Mesendoderm (in vitro differentiated cells): ENCODE measurements at regions not wholly inside any gene's neighbourhood (a gene's known extent, or its start where the extent isn't known, plus 50 kb on each side); places are given as distances from the start of the nearest gene placed in this dataset.

Source experiments
- DNase-seq: peaks from one replicate; pipeline ENCODE4 v3.0.0; 2013
- H2AK5ac ChIP-seq: 2 replicates; pipeline ENCODE4 v1.6.1; 2013; ENCODE audit warnings: low read length, inconsistent platforms
- H2BK120ac ChIP-seq: 2 replicates; pipeline ENCODE4 v1.6.1; 2013; ENCODE audit warnings: low read depth, mild to moderate bottlenecking, low read length, moderate library complexity, mixed read lengths
- H2BK15ac ChIP-seq: replicated peaks from 2 replicates; pipeline ENCODE4 v1.6.1; 2013; ENCODE audit warnings: low read depth, mild to moderate bottlenecking, moderate library complexity
- H2BK5ac ChIP-seq: 2 replicates; pipeline ENCODE4 v1.6.1; 2013; ENCODE audit warnings: low read length, inconsistent platforms
- H3K18ac ChIP-seq: 2 replicates; pipeline ENCODE4 v1.6.1; 2013; ENCODE audit warnings: mild to moderate bottlenecking, low read length, mixed read lengths
- H3K23ac ChIP-seq: one replicate; pipeline ENCODE4 v1.6.1; 2013; ENCODE audit warnings: low read length
- H3K27ac ChIP-seq: 2 replicates; pipeline ENCODE4 v1.5.1; 2013; ENCODE audit warnings: low read depth, mild to moderate bottlenecking, inconsistent platforms, low read length, moderate library complexity
- H3K27me3 ChIP-seq: 2 replicates; pipeline ENCODE4 v1.6.1; 2013; ENCODE audit warnings: low read length, control low read depth, mild to moderate bottlenecking, inconsistent platforms; ENCODE audit not compliant: insufficient read depth, poor library complexity
- H3K36me3 ChIP-seq: 2 replicates; pipeline ENCODE4 v1.6.1; 2013; ENCODE audit warnings: low read length, inconsistent platforms; ENCODE audit not compliant: control insufficient read depth, insufficient read depth
- H3K4ac ChIP-seq: one replicate; pipeline ENCODE4 v1.6.1; 2013; ENCODE audit warnings: low read depth, mild to moderate bottlenecking, low read length, moderate library complexity
- H3K4me1 ChIP-seq: 2 replicates; pipeline ENCODE4 v1.6.1; 2013; ENCODE audit warnings: low read depth, low read length, inconsistent platforms; ENCODE audit not compliant: control insufficient read depth
- H3K4me2 ChIP-seq: 2 replicates; pipeline ENCODE4 v1.6.1; 2013; ENCODE audit warnings: low read length
- H3K4me3 ChIP-seq: 2 replicates; pipeline ENCODE4 v1.5.1; 2013; ENCODE audit warnings: mild to moderate bottlenecking, low read length
- H3K56ac ChIP-seq: one replicate; pipeline ENCODE4 v1.6.1; 2013; ENCODE audit warnings: low read length
- H3K79me1 ChIP-seq: 2 replicates; pipeline ENCODE4 v1.6.1; 2013; ENCODE audit warnings: low read length, inconsistent platforms
- H3K79me2 ChIP-seq: 2 replicates; pipeline ENCODE4 v1.6.1; 2013; ENCODE audit warnings: mild to moderate bottlenecking, low read length; ENCODE audit not compliant: control insufficient read depth, insufficient read depth
- H3K9ac ChIP-seq: 2 replicates; pipeline ENCODE4 v1.6.1; 2013; ENCODE audit warnings: low read length, inconsistent platforms
- H4K5ac ChIP-seq: one replicate; pipeline ENCODE4 v1.6.1; 2013; ENCODE audit warnings: low read length
- H4K8ac ChIP-seq: one replicate; pipeline ENCODE4 v1.6.1; 2013; ENCODE audit warnings: low read depth, mild to moderate bottlenecking, control low read depth, low read length, moderate library complexity
- WGBS: extraction: QIAGEN DNeasy Blood & Tissue Kit; methylation state at CpG from one replicate; pipeline ENCODE4 v1.1.7; 2013; ENCODE audit warnings: low lambda C conversion rate, missing lambda C conversion rate; ENCODE audit not compliant: insufficient coverage; ENCODE audit errors: extremely low coverage; 5-methylcytosine and 5-hydroxymethylcytosine counted together

GRCh38 chr6:169862892-169863525 is 111.6 kb downstream of the ERMARD start:
- Histone ChIP-seq H4K8ac (no peak overlapping the region), H2BK5ac (no peak overlapping the region), H4K5ac (no peak overlapping the region), H2AK5ac (no peak overlapping the region), H3K9ac (no peak overlapping the region), H3K79me1 (no peaks in the 10 kb centered on the region), H3K27me3 (no peaks in the 10 kb centered on the region), H3K18ac (no peak overlapping the region), H3K4me3 (no peak overlapping the region), H3K4ac (no peak overlapping the region), H3K4me2 (no peak overlapping the region), H3K4me1 (no peaks in the 10 kb centered on the region), H3K36me3 (no peaks in the 10 kb centered on the region), H3K56ac (no peak overlapping the region), H3K27ac (no peak overlapping the region), H3K23ac (peak overlapping the region; percentile 45), H2BK120ac (no peak overlapping the region), H2BK15ac (no peak overlapping the region), H3K79me2 (no peaks in the 10 kb centered on the region)
- no CpG with 5 or more reads among the region's 20 CpGs for WGBS
- DNase-seq = no peak

GRCh38 chr6:169862043-169862891 is 110.8 kb downstream of the ERMARD start:
- WGBS = no CpG with 5 or more reads among the region's 17 CpGs
- no peaks in the 10 kb centered on the region for H3K79me2 ChIP-seq
- H4K5ac ChIP-seq = no peak overlapping the region
- H3K4ac ChIP-seq = no peak overlapping the region
- H3K4me1 ChIP-seq = no peaks in the 10 kb centered on the region
- H3K4me2 ChIP-seq = no peak overlapping the region
- no peak overlapping the region for H4K8ac ChIP-seq
- no peaks in the 10 kb centered on the region for H3K79me1 ChIP-seq
- H3K9ac ChIP-seq = no peak overlapping the region
- no peaks in the 10 kb centered on the region for H3K27me3 ChIP-seq
- H3K36me3 ChIP-seq = no peaks in the 10 kb centered on the region
- no peak overlapping the region for H2AK5ac ChIP-seq
- no peak overlapping the region for H2BK15ac ChIP-seq
- H2BK120ac ChIP-seq = no peak overlapping the region
- DNase-seq = no peak
- no peak overlapping the region for H3K27ac ChIP-seq
- H3K18ac ChIP-seq = no peak overlapping the region
- H2BK5ac ChIP-seq = no peak overlapping the region
- no peak overlapping the region for H3K56ac ChIP-seq
- no peak overlapping the region for H3K4me3 ChIP-seq
- peak overlapping the region; percentile 45 for H3K23ac ChIP-seq

GRCh38 chr6:169861431-169862042 is 110.1 kb downstream of the ERMARD start:
- no peak for DNase-seq
- H3K79me2 ChIP-seq = no peaks in the 10 kb centered on the region

GRCh38 chr6:169859978-169860703 is 108.7 kb downstream of the ERMARD start:
- Histone ChIP-seq H3K36me3 (no peaks in the 10 kb centered on the region), H3K4me2 (no peak overlapping the region), H3K4me1 (no peaks in the 10 kb centered on the region), H3K79me2 (no peaks in the 10 kb centered on the region), H3K9ac (no peak overlapping the region), H2BK120ac (no peak overlapping the region), H3K4ac (no peak overlapping the region), H3K79me1 (no peaks in the 10 kb centered on the region), H2BK15ac (no peak overlapping the region), H2AK5ac (no peak overlapping the region), H2BK5ac (no peak overlapping the region), H3K4me3 (no peak overlapping the region), H4K5ac (no peak overlapping the region), H4K8ac (no peak overlapping the region), H3K27me3 (no peaks in the 10 kb centered on the region), H3K27ac (no peak overlapping the region), H3K56ac (no peak overlapping the region), H3K23ac (no peak overlapping the region), H3K18ac (no peak overlapping the region)
- no peak for DNase-seq
- WGBS = no CpG with 5 or more reads among the region's 18 CpGs

More at GRCh38 chr6:169861431-169862042, 110.1 kb downstream of the ERMARD start:
- Histone ChIP-seq H3K27me3 (no peaks in the 10 kb centered on the region), H3K4me3 (no peak overlapping the region), H3K18ac (no peak overlapping the region), H2BK120ac (no peak overlapping the region), H3K79me1 (no peaks in the 10 kb centered on the region), H4K8ac (no peak overlapping the region), H3K23ac (no peak overlapping the region), H3K4ac (no peak overlapping the region), H3K4me2 (no peak overlapping the region), H3K27ac (no peak overlapping the region), H2AK5ac (no peak overlapping the region), H2BK5ac (no peak overlapping the region), H3K36me3 (no peaks in the 10 kb centered on the region), H2BK15ac (no peak overlapping the region), H3K4me1 (no peaks in the 10 kb centered on the region), H4K5ac (no peak overlapping the region), H3K9ac (no peak overlapping the region), H3K56ac (no peak overlapping the region)
- no CpG with 5 or more reads among the region's 17 CpGs for WGBS

GRCh38 chr6:169859401-169859977 is 108.1 kb downstream of the ERMARD start:
- no peak overlapping the region for H2BK5ac ChIP-seq
- H3K4me1 ChIP-seq = no peaks in the 10 kb centered on the region
- H4K8ac ChIP-seq = no peak overlapping the region
- H3K27ac ChIP-seq = no peak overlapping the region
- H2BK120ac ChIP-seq = no peak overlapping the region
- H3K23ac ChIP-seq = no peak overlapping the region
- H3K27me3 ChIP-seq = no peaks in the 10 kb centered on the region
- H3K79me1 ChIP-seq = no peaks in the 10 kb centered on the region
- no peak overlapping the region for H3K56ac ChIP-seq
- no peak overlapping the region for H3K4me2 ChIP-seq
- no peak overlapping the region for H3K4ac ChIP-seq
- no peak for DNase-seq
- no peaks in the 10 kb centered on the region for H3K79me2 ChIP-seq
- no peak overlapping the region for H3K9ac ChIP-seq
- H3K4me3 ChIP-seq = no peak overlapping the region
- no peak overlapping the region for H2BK15ac ChIP-seq
- WGBS = no CpG with 5 or more reads among the region's 7 CpGs
- H4K5ac ChIP-seq = no peak overlapping the region
- H3K36me3 ChIP-seq = no peaks in the 10 kb centered on the region
- H2AK5ac ChIP-seq = no peak overlapping the region
- no peak overlapping the region for H3K18ac ChIP-seq
